Erythroblast (primary cell): ENCODE measurements at regions not wholly inside any gene's neighbourhood (a gene's known extent, or its start where the extent isn't known, plus 50 kb on each side); places are given as distances from the start of the nearest gene placed in this dataset.

Source experiments
- GATA1 ChIP-seq: IDR thresholded peaks from 2 replicates; pipeline ENCODE4 v1.6.1; 2011; ENCODE audit warnings: low read depth, mild to moderate bottlenecking, control low read depth, low read length, moderate library complexity
- POLR2A ChIP-seq: IDR thresholded peaks from 2 replicates; pipeline ENCODE4 v1.6.1; 2011; ENCODE audit warnings: mild to moderate bottlenecking, low read length

DNA sequence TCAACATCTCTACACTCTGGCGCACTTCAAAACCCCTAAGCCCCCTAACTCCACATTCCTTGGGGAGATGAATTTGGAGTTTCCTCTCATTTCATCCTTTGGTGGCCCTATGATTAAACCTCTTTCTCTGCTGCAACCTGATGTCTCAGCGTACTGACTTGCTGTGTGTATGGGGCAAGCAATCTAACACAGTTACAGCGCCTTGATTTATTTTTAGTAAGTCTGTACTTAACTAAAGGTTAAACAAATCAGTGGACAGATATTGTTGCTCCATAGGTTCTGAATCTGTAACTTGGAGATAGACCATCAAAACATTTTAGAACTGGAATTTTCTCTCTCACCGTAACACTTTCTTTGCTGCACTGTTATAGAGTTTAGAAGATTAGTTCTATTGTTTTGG, 452.8 kb downstream of the IRX1 start:
- no peak for TF ChIP-seq POLR2A
- TF ChIP-seq GATA1, result no peak
